ENCODE measurements at regions not wholly inside any gene's neighbourhood (a gene's known extent, or its start where the extent isn't known, plus 50 kb on each side); places are given as distances from the start of the nearest gene placed in this dataset.

GRCh38 chr7:53835301-53835700 is 706.9 kb upstream of the VSTM2A start:
- TF ChIP-seq, protein P1, sequence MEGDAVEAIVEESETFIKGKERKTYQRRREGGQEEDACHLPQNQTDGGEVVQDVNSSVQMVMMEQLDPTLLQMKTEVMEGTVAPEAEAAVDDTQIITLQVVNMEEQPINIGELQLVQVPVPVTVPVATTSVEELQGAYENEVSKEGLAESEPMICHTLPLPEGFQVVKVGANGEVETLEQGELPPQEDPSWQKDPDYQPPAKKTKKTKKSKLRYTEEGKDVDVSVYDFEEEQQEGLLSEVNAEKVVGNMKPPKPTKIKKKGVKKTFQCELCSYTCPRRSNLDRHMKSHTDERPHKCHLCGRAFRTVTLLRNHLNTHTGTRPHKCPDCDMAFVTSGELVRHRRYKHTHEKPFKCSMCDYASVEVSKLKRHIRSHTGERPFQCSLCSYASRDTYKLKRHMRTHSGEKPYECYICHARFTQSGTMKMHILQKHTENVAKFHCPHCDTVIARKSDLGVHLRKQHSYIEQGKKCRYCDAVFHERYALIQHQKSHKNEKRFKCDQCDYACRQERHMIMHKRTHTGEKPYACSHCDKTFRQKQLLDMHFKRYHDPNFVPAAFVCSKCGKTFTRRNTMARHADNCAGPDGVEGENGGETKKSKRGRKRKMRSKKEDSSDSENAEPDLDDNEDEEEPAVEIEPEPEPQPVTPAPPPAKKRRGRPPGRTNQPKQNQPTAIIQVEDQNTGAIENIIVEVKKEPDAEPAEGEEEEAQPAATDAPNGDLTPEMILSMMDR (IDR thresholded peaks at IDR 0.05; ENCODE audit: unreplicated experiment), result no peak
- CTCF ChIA-PET, result no interaction called here
- BruUV-seq (replicated peaks), result no TSS peak
- Mint-ChIP-seq H3K4me3 (ENCODE audit: low read depth, unreplicated experiment) (no peak overlapping the region), H3K4me1 (ENCODE audit: low read depth, unreplicated experiment) (no peaks in the 10 kb centered on the region), H3K27me3 (ENCODE audit: unreplicated experiment) (no peaks in the 10 kb centered on the region), H3K27ac (ENCODE audit: unreplicated experiment) (no peak overlapping the region), H3K36me3 (ENCODE audit: insufficient read depth, unreplicated experiment) (no peaks in the 10 kb centered on the region), H3K9me3 (ENCODE audit: low read depth, unreplicated experiment) (peaks cover 21% of the 10 kb centered on the region)
- DNase-seq, result no peak
- intact Hi-C loops (cut with micrococcal nuclease; ENCODE audit: unreplicated experiment), result no loop called here

GRCh38 chr7:53877688-53878087 is 664.5 kb upstream of the VSTM2A start:
- Mint-ChIP-seq H3K27me3 (ENCODE audit: unreplicated experiment) (no peaks in the 10 kb centered on the region), H3K9me3 (ENCODE audit: low read depth, unreplicated experiment) (peaks cover 19% of the 10 kb centered on the region), H3K4me1 (ENCODE audit: low read depth, unreplicated experiment) (no peaks in the 10 kb centered on the region), H3K4me3 (ENCODE audit: low read depth, unreplicated experiment) (no peak overlapping the region), H3K36me3 (ENCODE audit: insufficient read depth, unreplicated experiment) (no peaks in the 10 kb centered on the region), H3K27ac (ENCODE audit: unreplicated experiment) (no peak overlapping the region)
- DNase-seq, result no peak
- no TSS peak for BruUV-seq (replicated peaks)
- intact Hi-C loops (cut with micrococcal nuclease; ENCODE audit: unreplicated experiment), result no loop called here
- TF ChIP-seq, protein P1 (IDR thresholded peaks at IDR 0.05; ENCODE audit: unreplicated experiment), result no peak
- CTCF ChIA-PET, result no interaction called here

GRCh38 chr7:53900856-53901528 is 641.2 kb upstream of the VSTM2A start:
- DNase-seq, result no peak
- H3K4me3 Mint-ChIP-seq (ENCODE audit: low read depth, unreplicated experiment), result no peak overlapping the region
- CTCF ChIA-PET, result no interaction called here
- no TSS peak for BruUV-seq (replicated peaks)
- no peaks in the 10 kb centered on the region for H3K36me3 Mint-ChIP-seq (ENCODE audit: insufficient read depth, unreplicated experiment)
- TF ChIP-seq, protein P1 (IDR thresholded peaks at IDR 0.05; ENCODE audit: unreplicated experiment), result no peak
- intact Hi-C loops (cut with micrococcal nuclease; ENCODE audit: unreplicated experiment), result no loop called here
- no peaks in the 10 kb centered on the region for H3K27me3 Mint-ChIP-seq (ENCODE audit: unreplicated experiment)
- no peaks in the 10 kb centered on the region for H3K4me1 Mint-ChIP-seq (ENCODE audit: low read depth, unreplicated experiment)
- peaks cover 20% of the 10 kb centered on the region for H3K9me3 Mint-ChIP-seq (ENCODE audit: low read depth, unreplicated experiment)
- H3K27ac Mint-ChIP-seq (ENCODE audit: unreplicated experiment), result no peak overlapping the region

- H3K36me3 Mint-ChIP-seq (ENCODE audit: insufficient read depth, unreplicated experiment), result no peaks in the 10 kb centered on the region
- intact Hi-C loops (cut with micrococcal nuclease; ENCODE audit: unreplicated experiment), result no loop called here
- BruUV-seq (replicated peaks), result no TSS peak
Observed at GRCh38 chr7:53904355-53904754, 637.8 kb upstream of the VSTM2A start.

More at GRCh38 chr7:53904355-53904754, 637.8 kb upstream of the VSTM2A start:
- no peak overlapping the region for H3K27ac Mint-ChIP-seq (ENCODE audit: unreplicated experiment)
- no peak overlapping the region for H3K4me3 Mint-ChIP-seq (ENCODE audit: low read depth, unreplicated experiment)
- CTCF ChIA-PET, result no interaction called here
- DNase-seq, result no peak
- no peaks in the 10 kb centered on the region for H3K4me1 Mint-ChIP-seq (ENCODE audit: low read depth, unreplicated experiment)
- H3K27me3 Mint-ChIP-seq (ENCODE audit: unreplicated experiment), result no peaks in the 10 kb centered on the region
- peaks cover 21% of the 10 kb centered on the region for H3K9me3 Mint-ChIP-seq (ENCODE audit: low read depth, unreplicated experiment)
- TF ChIP-seq, protein P1 (IDR thresholded peaks at IDR 0.05; ENCODE audit: unreplicated experiment), result no peak
